ENCODE measurements at regions not wholly inside any gene's neighbourhood (a gene's known extent, or its start where the extent isn't known, plus 50 kb on each side); places are given as distances from the start of the nearest gene placed in this dataset.

GRCh38 chr12:98439981-98440581, 75.3 kb upstream of the TMPO start:
- DNase-seq: no peak

- no peak for DNase-seq
Measured at GRCh38 chr12:98446060-98446459, 69.3 kb upstream of the TMPO start.

GRCh38 chr12:98446682-98447081, 68.7 kb upstream of the TMPO start:
- no peak for DNase-seq

GRCh38 chr12:98449584-98449983, 65.8 kb upstream of the TMPO start:
- DNase-seq: no peak

GRCh38 chr12:98453070-98453469, 62.3 kb upstream of the TMPO start:
- no peak for DNase-seq

- DNase-seq: no peak
Measured at GRCh38 chr12:98453492-98453891, 61.9 kb upstream of the TMPO start.

- DNase-seq: no peak
Measured at GRCh38 chr12:98456041-98456440, 59.3 kb upstream of the TMPO start.

- no peak for DNase-seq
Measured at GRCh38 chr12:98456576-98457573, 58.5 kb upstream of the TMPO start.

- no peak for DNase-seq
Measured at GRCh38 chr12:98464190-98464589, 51.2 kb upstream of the TMPO start.

GRCh38 chr12:98465505-98465904, 49.9 kb upstream of the TMPO start:
- DNase-seq: no peak
